Ureter (tissue), 1 donor: ENCODE measurements at regions not wholly inside any gene's neighbourhood (a gene's known extent, or its start where the extent isn't known, plus 50 kb on each side); places are given as distances from the start of the nearest gene placed in this dataset.

Experiments
- DNase-seq: peaks from one replicate; pipeline ENCODE4 v3.0.0-alpha.2; 2020; ENCODE audit warnings: low spot score
- donor health status: DM: yes; HTN: yes; CAD: no.

- no peak for DNase-seq
Measured at GRCh38 chr1:234719454-234720251, 109.7 kb upstream of the IRF2BP2 start.

GRCh38 chr1:234718496-234719453, 108.8 kb upstream of the IRF2BP2 start:
- no peak for DNase-seq

GRCh38 chr1:234716908-234717375, 107.0 kb upstream of the IRF2BP2 start:
- DNase-seq: no peak

- DNase-seq: no peak
Measured at GRCh38 chr1:234715252-234716014, 105.5 kb upstream of the IRF2BP2 start.

- DNase-seq: no peak
Measured at GRCh38 chr1:234713859-234714258, 103.9 kb upstream of the IRF2BP2 start.

GRCh38 chr1:234713440-234713839, 103.5 kb upstream of the IRF2BP2 start:
- DNase-seq: no peak

- no peak for DNase-seq
Measured at GRCh38 chr1:234712891-234713305, 102.9 kb upstream of the IRF2BP2 start.

GRCh38 chr1:234710936-234711724, 101.2 kb upstream of the IRF2BP2 start:
- DNase-seq: peak; percentile 33

GRCh38 chr1:234710381-234710780, 100.4 kb upstream of the IRF2BP2 start:
- DNase-seq: peak; percentile 42

- peak; percentile 37 for DNase-seq
Measured at GRCh38 chr1:234709473-234710228, 99.7 kb upstream of the IRF2BP2 start.

GRCh38 chr1:234708700-234709395, 98.9 kb upstream of the IRF2BP2 start:
- DNase-seq: peak; percentile 39

- peak; percentile 36 for DNase-seq
Measured at GRCh38 chr1:234707641-234708040, 97.7 kb upstream of the IRF2BP2 start.

GRCh38 chr1:234706931-234707330, 97.0 kb upstream of the IRF2BP2 start:
- peak; percentile 10 for DNase-seq

GRCh38 chr1:234706199-234706598, 96.2 kb upstream of the IRF2BP2 start:
- DNase-seq: peak; percentile 2

- DNase-seq: peak; percentile 2
Measured at GRCh38 chr1:234705615-234706014, 95.6 kb upstream of the IRF2BP2 start.

- DNase-seq: no peak
Measured at GRCh38 chr1:234704106-234704887, 94.3 kb upstream of the IRF2BP2 start.

GRCh38 chr1:234702342-234703000, 92.5 kb upstream of the IRF2BP2 start:
- DNase-seq: no peak

- DNase-seq: no peak
Measured at GRCh38 chr1:234701737-234702341, 91.9 kb upstream of the IRF2BP2 start.
